ENCODE measurements at regions not wholly inside any gene's neighbourhood (a gene's known extent, or its start where the extent isn't known, plus 50 kb on each side); places are given as distances from the start of the nearest gene placed in this dataset.
"Not testable (repeated sequence)": the region's sequence is repeated elsewhere in the genome, so short reads cannot be mapped to it uniquely, and the experiment has no call there.

- no peak for DNase-seq (ENCODE audit: low spot score)
Observed at GRCh38 chr2:53114582-53114981, 653.0 kb upstream of the CHAC2 start.

DNA sequence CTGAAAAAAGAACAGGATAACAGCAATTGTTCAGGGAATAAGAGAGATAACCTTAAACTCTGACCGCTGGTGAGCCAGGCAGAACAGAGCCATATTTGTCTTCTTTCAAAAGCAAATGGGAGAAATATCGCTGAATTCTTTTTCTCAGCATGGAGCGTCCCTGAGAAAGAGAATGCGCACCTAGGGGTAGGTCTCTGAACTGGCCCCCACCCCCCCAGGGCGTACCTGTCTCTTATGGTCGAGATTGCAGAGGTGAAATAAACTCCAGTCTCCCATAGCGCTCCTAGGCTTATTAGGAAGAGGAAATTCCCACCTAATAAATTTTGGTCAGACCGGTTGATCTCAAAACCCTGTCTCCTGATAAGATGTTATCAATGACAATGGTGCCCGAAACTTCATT is 655.2 kb upstream of the CHAC2 start:
- not testable (repeated sequence) for DNase-seq (ENCODE audit: low spot score)

- DNase-seq (ENCODE audit: low spot score) = no peak
Observed at GRCh38 chr2:53111406-53111805, 656.2 kb upstream of the CHAC2 start.

DNA sequence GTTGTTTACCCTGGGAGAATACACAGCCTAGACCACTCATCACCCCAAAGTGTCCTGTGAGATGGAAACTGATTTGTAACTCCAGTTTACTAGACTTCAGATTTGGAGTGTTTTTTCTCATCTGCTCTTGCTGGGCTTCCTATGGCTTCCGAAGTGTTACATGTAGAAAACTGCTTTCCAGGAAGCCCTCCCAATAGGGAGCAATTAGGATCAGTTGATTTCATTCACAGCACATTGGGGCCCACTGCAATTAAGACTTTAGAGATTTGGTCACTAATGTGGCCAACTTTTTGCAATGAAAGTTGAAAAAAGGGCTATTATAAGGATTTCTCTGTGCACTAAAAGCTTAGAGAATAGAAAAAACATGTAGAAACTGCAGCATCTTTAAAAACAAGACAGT is 656.6 kb upstream of the CHAC2 start:
- DNase-seq (ENCODE audit: low spot score) = no peak

DNA sequence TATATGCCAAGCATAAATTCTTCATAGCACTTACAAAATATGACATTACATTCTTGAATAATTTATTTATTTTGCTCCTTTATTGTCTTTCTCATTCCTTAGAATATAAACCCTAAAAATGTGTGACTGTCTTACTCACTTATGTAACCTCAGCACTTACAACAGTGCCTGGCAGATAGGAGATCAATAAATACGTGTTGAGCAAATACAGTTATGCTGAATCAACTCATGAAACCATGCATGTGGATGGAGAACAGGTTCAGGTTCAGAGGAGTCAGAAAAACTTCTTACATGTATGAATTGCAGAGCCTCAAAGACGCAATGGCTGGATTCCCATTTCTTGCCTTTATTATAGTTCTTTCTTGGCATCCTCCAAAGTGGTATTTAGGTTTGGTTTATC is 659.4 kb upstream of the CHAC2 start:
- no peak for DNase-seq (ENCODE audit: low spot score)

DNA sequence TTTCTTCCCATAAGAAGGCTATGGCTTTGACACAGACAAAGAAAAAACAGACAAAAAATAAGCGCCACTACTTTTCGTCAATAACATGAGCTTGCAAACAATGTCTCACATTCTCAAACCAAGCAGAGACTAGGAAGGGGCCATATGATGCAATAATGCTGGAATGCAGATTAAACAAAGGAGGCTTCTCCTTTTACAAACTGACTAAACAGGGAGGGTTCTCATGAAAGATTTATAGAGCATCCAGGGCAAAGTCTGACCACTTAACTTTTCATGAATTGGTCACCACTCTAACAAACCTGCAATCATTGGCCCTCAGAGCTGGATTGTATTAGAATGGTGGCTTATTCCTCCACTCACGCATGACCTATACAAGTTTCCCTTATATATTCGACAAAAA is 663.3 kb upstream of the CHAC2 start:
- no peak for DNase-seq (ENCODE audit: low spot score)

DNA sequence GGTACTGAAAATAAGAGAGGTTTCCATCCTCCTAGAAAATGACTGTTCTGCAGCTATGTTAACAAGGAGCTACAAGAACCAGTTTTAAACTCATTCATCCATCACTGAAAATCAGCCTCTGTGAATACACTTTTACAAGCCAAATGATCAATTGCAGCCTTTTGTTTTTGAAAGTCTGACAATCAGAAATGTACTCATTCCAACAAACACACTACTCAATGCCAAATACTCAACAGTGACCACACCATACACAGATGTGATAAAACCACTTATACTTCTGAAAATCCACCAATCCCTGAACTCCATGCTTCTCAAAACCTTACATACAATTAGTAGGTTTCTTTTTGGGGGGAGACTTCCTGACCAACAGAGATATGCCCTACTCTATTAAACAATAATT is 663.9 kb upstream of the CHAC2 start:
- no peak for DNase-seq (ENCODE audit: low spot score)

DNA sequence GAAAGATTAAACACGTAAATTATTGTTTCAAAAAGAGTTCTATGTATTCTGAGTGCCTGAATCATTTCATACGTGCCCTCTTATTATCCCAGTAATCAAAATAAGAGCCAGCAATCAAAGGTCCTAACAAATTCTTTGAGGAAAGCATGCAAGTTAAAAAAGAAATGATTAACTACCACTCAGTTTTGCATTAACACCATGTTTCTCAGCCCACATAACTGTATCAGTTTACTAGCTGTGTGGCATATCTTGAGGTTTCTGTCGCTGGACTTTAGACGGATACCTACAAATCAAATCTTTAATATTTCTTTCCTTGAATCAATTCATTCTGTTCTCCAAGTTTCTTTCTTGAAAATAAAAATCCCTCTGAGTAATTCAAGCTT is 668.9 kb upstream of the CHAC2 start:
- no peak for DNase-seq (ENCODE audit: low spot score)

DNA sequence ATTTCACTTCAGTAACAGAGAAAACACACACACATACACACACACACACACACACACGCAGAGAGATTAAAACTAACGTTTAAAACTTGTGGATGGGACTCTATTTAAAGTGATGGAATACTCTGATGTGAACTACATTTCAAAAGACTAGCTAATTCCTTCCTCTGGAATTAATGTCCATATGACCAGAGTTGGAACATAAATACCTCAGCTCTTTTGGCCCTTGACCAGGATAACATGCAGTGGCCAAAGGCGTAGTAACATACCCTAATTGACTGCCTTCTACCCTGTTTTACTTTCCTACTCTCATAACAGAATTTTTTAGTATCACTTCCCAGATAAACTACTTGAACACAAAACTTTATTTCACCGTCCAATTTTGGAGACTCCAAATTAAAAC is 671.3 kb upstream of the CHAC2 start:
- DNase-seq (ENCODE audit: low spot score) = no peak

DNA sequence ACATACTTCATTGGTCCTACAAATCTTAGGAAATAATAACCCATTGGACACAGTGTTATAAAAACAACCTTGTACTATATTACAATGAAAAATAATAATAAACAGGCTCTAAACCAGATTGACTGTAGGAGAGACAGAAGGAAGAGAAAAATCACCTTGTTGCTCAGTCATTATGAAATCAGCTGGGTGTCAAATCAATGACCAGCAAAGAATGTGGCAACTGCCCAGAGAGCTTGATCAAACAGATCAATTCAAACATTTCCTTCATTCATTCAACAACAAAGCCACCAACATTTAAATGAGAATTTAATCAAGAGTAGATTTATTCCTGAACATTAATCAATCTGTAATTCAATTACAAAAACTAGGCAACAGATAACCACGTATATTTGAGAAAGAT is 671.9 kb upstream of the CHAC2 start:
- DNase-seq (ENCODE audit: low spot score) = no peak

GRCh38 chr2:53095227-53095626 is 672.4 kb upstream of the CHAC2 start:
- DNase-seq (ENCODE audit: low spot score) = no peak

DNA sequence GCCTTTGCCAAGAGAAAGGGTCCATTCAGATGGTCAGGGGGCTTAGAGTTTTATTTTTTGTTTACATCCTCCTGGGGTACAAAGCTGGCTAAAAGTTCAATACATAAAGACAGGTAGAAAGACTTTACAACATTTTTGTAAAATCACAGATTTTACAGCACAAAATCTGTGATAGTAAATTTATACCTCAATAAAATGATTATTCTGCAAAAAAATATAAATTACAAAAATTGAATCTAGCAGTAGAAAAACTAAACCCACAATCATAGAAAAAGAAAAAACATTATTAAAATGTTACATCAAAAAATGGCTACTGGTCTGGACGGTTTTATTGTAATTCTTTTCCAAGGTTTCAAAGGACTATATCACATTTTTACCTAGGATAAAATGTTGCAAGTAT is 674.2 kb upstream of the CHAC2 start:
- no peak for DNase-seq (ENCODE audit: low spot score)

GRCh38 chr2:53091183-53091582 is 676.4 kb upstream of the CHAC2 start:
- no peak for DNase-seq (ENCODE audit: low spot score)

GRCh38 chr2:53087874-53088461 is 679.6 kb upstream of the CHAC2 start:
- DNase-seq (ENCODE audit: low spot score) = no peak

DNA sequence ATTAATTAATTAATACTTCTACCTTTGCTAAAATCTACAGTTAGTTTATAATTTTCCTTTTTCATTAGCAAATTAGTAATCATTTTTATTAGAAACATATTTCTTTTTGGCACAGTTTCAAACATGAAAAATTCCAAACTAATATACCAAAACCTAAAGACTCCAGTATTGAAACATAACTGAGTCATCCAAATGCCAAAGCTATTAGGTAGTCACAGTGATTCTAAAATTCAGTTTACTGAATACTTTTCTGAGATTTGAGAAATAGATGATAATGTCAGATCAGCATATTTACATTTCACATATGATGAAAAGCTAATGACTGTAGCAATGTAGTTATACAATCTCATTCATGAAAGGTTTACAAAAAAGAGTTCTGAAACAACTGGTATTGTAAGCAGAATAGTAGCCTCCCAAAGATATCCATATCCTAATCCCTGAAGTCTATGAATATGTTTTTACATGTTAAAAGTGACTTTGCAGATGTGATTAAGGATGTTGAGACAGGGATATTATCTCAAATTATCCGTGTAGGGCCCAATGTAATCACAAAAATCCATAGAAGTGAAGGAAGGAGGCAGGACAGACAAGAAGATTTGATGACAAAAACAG is 680.2 kb upstream of the CHAC2 start:
- DNase-seq (ENCODE audit: low spot score) = no peak

DNA sequence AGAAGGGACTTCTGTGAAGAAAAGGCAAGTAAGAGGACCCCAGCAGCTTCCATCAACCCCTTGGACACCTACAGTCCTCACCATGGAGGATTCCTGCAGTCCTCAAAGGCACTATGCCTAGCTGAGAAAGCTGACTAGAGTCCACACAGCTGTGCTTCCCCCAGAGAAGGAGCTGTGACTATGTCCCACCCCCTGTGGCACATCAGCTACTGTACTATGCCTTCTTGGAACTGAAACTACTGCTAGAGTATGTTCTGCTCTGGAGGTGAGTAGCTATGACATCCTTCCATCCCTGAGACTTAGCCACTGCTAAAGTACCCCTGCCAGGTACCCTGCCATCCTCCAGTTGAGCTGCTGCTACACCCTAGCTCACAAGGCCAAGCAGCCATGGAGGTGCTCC is 690.2 kb upstream of the CHAC2 start:
- no peak for DNase-seq (ENCODE audit: low spot score)

GRCh38 chr2:53075760-53076159 is 691.8 kb upstream of the CHAC2 start:
- no peak for DNase-seq (ENCODE audit: low spot score)

- DNase-seq (ENCODE audit: low spot score) = no peak
Observed at GRCh38 chr2:53067533-53067932, 700.1 kb upstream of the CHAC2 start.

GRCh38 chr2:53067056-53067455 is 700.5 kb upstream of the CHAC2 start:
- DNase-seq (ENCODE audit: low spot score) = no peak

DNA sequence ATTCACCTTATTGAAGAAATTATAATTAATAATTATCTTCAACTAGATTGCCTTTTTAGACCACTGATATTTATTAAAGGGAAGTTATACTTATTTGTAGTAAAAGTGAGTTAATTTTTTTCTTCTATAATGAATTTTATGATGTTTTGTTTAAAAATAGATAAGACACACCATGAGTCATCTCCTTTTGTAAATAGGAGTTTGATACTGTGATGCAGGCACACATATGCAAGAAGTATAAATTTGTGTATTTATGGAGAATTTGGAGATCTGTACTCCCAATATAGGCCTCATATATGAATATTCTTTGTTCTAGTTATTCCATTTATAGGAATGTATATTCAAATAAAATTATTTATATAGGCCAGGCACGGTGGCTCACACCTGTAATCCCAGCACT is 703.5 kb upstream of the CHAC2 start:
- no peak for DNase-seq (ENCODE audit: low spot score)

GRCh38 chr2:53058526-53058925 is 709.1 kb upstream of the CHAC2 start:
- peak; percentile 52 for DNase-seq (ENCODE audit: low spot score)

- no peak for DNase-seq (ENCODE audit: low spot score)
Observed at GRCh38 chr2:53053937-53054336, 713.7 kb upstream of the CHAC2 start.

GRCh38 chr2:53051157-53051556 is 716.4 kb upstream of the CHAC2 start:
- no peak for DNase-seq (ENCODE audit: low spot score)

Measured in umbilical cord (tissue), 1 donor.